ENCODE measurements at regions not wholly inside any gene's neighbourhood (a gene's known extent, or its start where the extent isn't known, plus 50 kb on each side); places are given as distances from the start of the nearest gene placed in this dataset.

DNA sequence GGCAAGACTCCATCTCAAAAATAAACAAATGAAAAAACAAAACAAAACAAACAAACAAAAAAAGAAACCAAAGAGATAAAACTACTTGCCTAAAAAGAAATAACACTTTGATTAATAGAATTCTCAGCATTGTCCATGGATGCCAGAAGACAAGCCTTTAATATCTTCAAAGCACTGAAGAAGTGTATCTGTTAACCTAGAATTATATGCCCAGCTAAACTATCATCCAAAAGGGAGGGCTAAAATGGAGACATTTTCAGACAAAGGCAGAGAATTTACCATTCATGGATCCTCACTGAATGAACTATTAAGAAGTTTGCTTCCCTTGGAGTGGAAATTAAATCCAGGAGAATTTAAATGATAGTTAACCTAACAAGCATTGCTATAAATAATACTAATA, 130.1 kb upstream of the SEC14L1 start:
- Histone ChIP-seq H3K4me3 (ENCODE audit: low read depth in 1 of 2, low read length in 1 of 2) (no peak overlapping the region), H3K27ac (no peak overlapping the region), H3K27me3 (peaks cover 7% of the 10 kb centered on the region), H3K36me3 (no peaks in the 10 kb centered on the region), H3K4me1 (ENCODE audit: control insufficient read depth in 1 of 2, insufficient read depth in 1 of 2, low read depth in 1 of 2, low read length in 1 of 2) (no peaks in the 10 kb centered on the region), H3K9me3 (no peaks in the 10 kb centered on the region)
- TF ChIP-seq, protein P1, sequence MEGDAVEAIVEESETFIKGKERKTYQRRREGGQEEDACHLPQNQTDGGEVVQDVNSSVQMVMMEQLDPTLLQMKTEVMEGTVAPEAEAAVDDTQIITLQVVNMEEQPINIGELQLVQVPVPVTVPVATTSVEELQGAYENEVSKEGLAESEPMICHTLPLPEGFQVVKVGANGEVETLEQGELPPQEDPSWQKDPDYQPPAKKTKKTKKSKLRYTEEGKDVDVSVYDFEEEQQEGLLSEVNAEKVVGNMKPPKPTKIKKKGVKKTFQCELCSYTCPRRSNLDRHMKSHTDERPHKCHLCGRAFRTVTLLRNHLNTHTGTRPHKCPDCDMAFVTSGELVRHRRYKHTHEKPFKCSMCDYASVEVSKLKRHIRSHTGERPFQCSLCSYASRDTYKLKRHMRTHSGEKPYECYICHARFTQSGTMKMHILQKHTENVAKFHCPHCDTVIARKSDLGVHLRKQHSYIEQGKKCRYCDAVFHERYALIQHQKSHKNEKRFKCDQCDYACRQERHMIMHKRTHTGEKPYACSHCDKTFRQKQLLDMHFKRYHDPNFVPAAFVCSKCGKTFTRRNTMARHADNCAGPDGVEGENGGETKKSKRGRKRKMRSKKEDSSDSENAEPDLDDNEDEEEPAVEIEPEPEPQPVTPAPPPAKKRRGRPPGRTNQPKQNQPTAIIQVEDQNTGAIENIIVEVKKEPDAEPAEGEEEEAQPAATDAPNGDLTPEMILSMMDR (IDR thresholded peaks at IDR 0.05) = no peak

DNA sequence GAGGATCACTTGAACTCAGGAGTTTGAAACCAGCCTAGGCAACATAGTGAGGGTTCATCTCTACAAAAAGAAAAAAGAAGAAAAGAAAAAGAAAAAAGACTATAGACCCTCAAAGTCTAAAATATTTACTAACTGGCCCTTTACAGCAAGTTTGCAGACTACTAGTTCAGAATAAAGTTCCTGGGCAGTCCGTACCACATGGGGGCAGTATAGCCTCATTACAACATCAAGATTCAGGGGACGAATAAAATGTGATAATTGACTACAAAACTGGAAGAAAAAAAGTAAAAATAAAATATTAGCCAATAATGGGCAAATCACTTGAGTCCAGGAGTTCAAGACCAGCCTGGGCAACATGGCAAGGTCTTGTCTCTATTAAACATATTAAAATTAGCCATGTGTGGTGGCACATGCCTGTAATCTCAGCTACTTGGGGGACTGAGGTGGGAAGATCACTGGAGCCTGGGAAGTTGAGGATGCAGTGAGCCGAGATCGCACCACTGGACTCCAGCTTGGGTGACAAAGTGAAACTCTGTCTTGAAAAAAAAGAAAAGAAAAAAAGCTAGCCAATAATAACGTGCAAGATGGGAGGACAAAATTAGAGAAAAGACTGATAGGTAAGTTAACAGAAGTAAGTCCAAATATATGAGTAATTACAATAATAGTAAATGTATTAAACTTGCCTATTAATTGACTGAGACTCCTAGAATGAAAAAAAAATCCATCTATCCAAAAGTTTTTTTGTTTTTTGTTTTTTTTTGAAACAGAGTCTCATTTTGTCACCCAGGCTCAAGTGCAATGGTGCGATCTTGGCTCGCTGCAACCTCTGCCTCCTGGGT, 129.4 kb upstream of the SEC14L1 start:
- no peaks in the 10 kb centered on the region for H3K36me3 ChIP-seq
- TF ChIP-seq, protein P1 (IDR thresholded peaks at IDR 0.05) = no peak
- no peak overlapping the region for H3K4me3 ChIP-seq (ENCODE audit: low read depth in 1 of 2, low read length in 1 of 2)
- H3K4me1 ChIP-seq (ENCODE audit: control insufficient read depth in 1 of 2, insufficient read depth in 1 of 2, low read depth in 1 of 2, low read length in 1 of 2) = no peaks in the 10 kb centered on the region
- no peaks in the 10 kb centered on the region for H3K9me3 ChIP-seq
- peaks cover 7% of the 10 kb centered on the region for H3K27me3 ChIP-seq
- H3K27ac ChIP-seq = no peak overlapping the region

- H3K27me3 ChIP-seq = peaks cover 3% of the 10 kb centered on the region
- H3K27ac ChIP-seq = no peak overlapping the region
- H3K9me3 ChIP-seq = no peaks in the 10 kb centered on the region
- no peaks in the 10 kb centered on the region for H3K36me3 ChIP-seq
- TF ChIP-seq, protein P1 (IDR thresholded peaks at IDR 0.05) = no peak
- H3K4me1 ChIP-seq (ENCODE audit: control insufficient read depth in 1 of 2, insufficient read depth in 1 of 2, low read depth in 1 of 2, low read length in 1 of 2) = no peaks in the 10 kb centered on the region
- H3K4me3 ChIP-seq (ENCODE audit: low read depth in 1 of 2, low read length in 1 of 2) = no peak overlapping the region
Observed at GRCh38 chr17:77018504-77018903, 122.3 kb upstream of the SEC14L1 start.

DNA sequence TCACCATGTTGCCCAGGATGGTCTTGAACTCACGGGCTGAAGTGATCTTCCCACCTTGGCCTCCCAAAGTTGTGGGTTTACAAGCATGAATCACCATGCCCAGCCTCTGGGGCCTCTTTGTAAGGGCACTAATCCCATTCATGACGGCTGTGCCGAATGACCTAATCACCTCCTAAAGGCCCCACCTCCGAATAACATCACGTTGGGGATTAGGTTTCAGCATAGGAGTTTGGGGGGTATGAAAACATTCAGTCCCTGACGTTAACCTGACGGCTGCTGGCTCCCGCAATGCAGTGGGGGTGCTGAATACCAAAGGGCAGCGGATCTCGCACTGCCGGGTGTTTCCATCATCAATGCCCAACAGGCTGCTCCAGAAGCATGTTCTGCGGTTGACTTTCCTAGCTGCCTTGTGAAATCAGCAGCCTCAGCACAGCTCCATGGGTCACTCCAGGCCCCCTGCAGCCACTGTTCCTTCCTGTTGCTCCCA, 120.8 kb upstream of the SEC14L1 start:
- H3K36me3 ChIP-seq = no peaks in the 10 kb centered on the region
- no peaks in the 10 kb centered on the region for H3K9me3 ChIP-seq
- no peak overlapping the region for H3K4me3 ChIP-seq (ENCODE audit: low read depth in 1 of 2, low read length in 1 of 2)
- no peak overlapping the region for H3K27ac ChIP-seq
- no peaks in the 10 kb centered on the region for H3K27me3 ChIP-seq
- TF ChIP-seq, protein P1 (IDR thresholded peaks at IDR 0.05) = no peak
- no peaks in the 10 kb centered on the region for H3K4me1 ChIP-seq (ENCODE audit: control insufficient read depth in 1 of 2, insufficient read depth in 1 of 2, low read depth in 1 of 2, low read length in 1 of 2)

- H3K27me3 ChIP-seq = no peaks in the 10 kb centered on the region
- H3K4me3 ChIP-seq (ENCODE audit: low read depth in 1 of 2, low read length in 1 of 2) = no peak overlapping the region
- H3K4me1 ChIP-seq (ENCODE audit: control insufficient read depth in 1 of 2, insufficient read depth in 1 of 2, low read depth in 1 of 2, low read length in 1 of 2) = no peaks in the 10 kb centered on the region
- H3K27ac ChIP-seq = no peak overlapping the region
- TF ChIP-seq, protein P1 (IDR thresholded peaks at IDR 0.05) = no peak
- no peaks in the 10 kb centered on the region for H3K9me3 ChIP-seq
- H3K36me3 ChIP-seq = no peaks in the 10 kb centered on the region
Observed at GRCh38 chr17:77020973-77021372, 119.8 kb upstream of the SEC14L1 start.
